ENCODE measurements at regions not wholly inside any gene's neighbourhood (a gene's known extent, or its start where the extent isn't known, plus 50 kb on each side); places are given as distances from the start of the nearest gene placed in this dataset.

DNA sequence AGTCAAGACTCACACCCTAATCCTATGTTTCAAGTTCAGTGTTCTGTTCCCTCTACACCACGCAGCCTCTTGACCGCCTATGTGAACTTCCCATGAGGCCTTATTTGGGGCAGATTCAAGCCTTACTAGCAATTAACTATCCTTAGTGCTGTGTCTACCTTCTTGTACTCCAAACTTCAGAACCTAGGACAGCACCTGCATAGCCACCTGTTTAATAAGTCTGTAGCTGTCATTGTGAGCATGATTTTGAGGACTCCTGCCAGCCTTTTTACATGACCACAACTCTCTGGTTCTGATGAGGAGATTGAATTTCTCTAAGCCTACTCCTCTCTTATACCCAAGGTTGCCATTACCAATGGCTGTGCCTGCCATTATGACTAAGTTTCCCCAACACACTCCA lies 50.8 kb upstream of the PCSK1 start:
- H2AFZ ChIP-seq (ENCODE audit: low read length): no peak overlapping the region
- no peaks in the 10 kb centered on the region for H3K9me2 ChIP-seq (ENCODE audit: low read depth, low read length)
- no peaks in the 10 kb centered on the region for H3K4me1 ChIP-seq (ENCODE audit: insufficient read depth, low read length, severe bottlenecking)
- H3K27ac ChIP-seq (ENCODE audit: low read depth, low read length, poor library complexity, severe bottlenecking): no peak overlapping the region
- no peak overlapping the region for H3K4me3 ChIP-seq (ENCODE audit: low read depth, low read length, poor library complexity, severe bottlenecking)
- no peak overlapping the region for H3K9ac ChIP-seq (ENCODE audit: low read length)
- H3K36me3 ChIP-seq (ENCODE audit: insufficient read depth, low read length): no peaks in the 10 kb centered on the region
- no peaks in the 10 kb centered on the region for H3F3A ChIP-seq (ENCODE audit: insufficient read depth, low read length)
- H3K9me3 ChIP-seq (ENCODE audit: low read length): no peaks in the 10 kb centered on the region
- H3K4me2 ChIP-seq (ENCODE audit: low read length): no peak overlapping the region
- no peaks in the 10 kb centered on the region for H3K27me3 ChIP-seq (ENCODE audit: insufficient read depth, low read length)
- no peak for TF ChIP-seq EZH2 (IDR thresholded peaks at IDR 0.05; ENCODE audit: borderline replicate concordance, low read length)
- TF ChIP-seq, protein P1, sequence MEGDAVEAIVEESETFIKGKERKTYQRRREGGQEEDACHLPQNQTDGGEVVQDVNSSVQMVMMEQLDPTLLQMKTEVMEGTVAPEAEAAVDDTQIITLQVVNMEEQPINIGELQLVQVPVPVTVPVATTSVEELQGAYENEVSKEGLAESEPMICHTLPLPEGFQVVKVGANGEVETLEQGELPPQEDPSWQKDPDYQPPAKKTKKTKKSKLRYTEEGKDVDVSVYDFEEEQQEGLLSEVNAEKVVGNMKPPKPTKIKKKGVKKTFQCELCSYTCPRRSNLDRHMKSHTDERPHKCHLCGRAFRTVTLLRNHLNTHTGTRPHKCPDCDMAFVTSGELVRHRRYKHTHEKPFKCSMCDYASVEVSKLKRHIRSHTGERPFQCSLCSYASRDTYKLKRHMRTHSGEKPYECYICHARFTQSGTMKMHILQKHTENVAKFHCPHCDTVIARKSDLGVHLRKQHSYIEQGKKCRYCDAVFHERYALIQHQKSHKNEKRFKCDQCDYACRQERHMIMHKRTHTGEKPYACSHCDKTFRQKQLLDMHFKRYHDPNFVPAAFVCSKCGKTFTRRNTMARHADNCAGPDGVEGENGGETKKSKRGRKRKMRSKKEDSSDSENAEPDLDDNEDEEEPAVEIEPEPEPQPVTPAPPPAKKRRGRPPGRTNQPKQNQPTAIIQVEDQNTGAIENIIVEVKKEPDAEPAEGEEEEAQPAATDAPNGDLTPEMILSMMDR (IDR thresholded peaks at IDR 0.05; ENCODE audit: low read length): no peak
- no peaks in the 10 kb centered on the region for H3K79me2 ChIP-seq (ENCODE audit: insufficient read depth, low read length)
- no peaks in the 10 kb centered on the region for H4K20me1 ChIP-seq (ENCODE audit: insufficient read depth, low read length)

DNA sequence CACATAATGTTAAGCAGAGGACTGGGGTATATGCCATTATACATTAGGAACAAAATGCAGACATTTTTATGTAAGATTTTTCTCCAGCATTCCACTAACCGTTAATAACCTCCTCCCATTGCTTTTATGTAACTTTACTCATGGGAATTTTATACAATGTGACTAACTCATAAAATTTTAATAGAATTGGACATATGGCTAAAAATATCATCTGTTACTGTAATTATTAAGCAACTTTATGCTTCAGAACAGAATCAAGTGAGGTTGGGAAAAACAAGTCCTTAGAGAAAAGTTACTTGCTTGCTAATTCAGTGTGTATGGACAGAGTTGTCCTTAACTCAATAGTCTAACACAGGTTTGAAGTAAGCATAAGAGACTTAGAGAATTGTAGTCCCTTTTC lies 54.8 kb upstream of the PCSK1 start:
- Histone ChIP-seq H4K20me1 (ENCODE audit: insufficient read depth, low read length) (no peaks in the 10 kb centered on the region), H3K27me3 (ENCODE audit: insufficient read depth, low read length) (no peaks in the 10 kb centered on the region), H2AFZ (ENCODE audit: low read length) (no peak overlapping the region), H3K4me2 (ENCODE audit: low read length) (no peak overlapping the region), H3K9me2 (ENCODE audit: low read depth, low read length) (no peaks in the 10 kb centered on the region), H3K4me3 (ENCODE audit: low read depth, low read length, poor library complexity, severe bottlenecking) (no peak overlapping the region), H3K27ac (ENCODE audit: low read depth, low read length, poor library complexity, severe bottlenecking) (no peak overlapping the region), H3K9ac (ENCODE audit: low read length) (no peak overlapping the region), H3K79me2 (ENCODE audit: insufficient read depth, low read length) (no peaks in the 10 kb centered on the region), H3K4me1 (ENCODE audit: insufficient read depth, low read length, severe bottlenecking) (no peaks in the 10 kb centered on the region), H3F3A (ENCODE audit: insufficient read depth, low read length) (no peaks in the 10 kb centered on the region), H3K36me3 (ENCODE audit: insufficient read depth, low read length) (no peaks in the 10 kb centered on the region), H3K9me3 (ENCODE audit: low read length) (no peaks in the 10 kb centered on the region)
- TF ChIP-seq EZH2 (IDR thresholded peaks at IDR 0.05; ENCODE audit: borderline replicate concordance, low read length): no peak
- TF ChIP-seq, protein P1 (IDR thresholded peaks at IDR 0.05; ENCODE audit: low read length): no peak

DNA sequence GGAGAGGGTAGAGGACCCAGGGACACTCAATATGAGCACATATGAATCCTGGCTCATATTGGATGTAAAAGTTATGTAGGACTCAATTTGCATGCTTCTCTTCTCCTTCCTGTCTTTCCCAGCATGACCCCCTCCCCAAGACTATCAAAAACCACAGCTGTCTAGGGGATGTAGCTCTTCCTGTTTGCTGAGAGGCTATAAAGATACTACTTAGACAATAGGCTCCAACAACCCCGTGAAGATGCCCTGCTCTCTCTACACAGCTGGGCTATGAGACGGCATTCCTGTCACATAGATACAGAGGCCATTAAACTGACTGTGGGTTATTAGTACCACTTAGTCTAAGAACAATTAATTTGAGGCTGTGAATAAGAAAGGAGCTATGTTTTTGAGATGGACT lies 56.5 kb upstream of the PCSK1 start:
- no peaks in the 10 kb centered on the region for H3K27me3 ChIP-seq (ENCODE audit: insufficient read depth, low read length)
- no peaks in the 10 kb centered on the region for H3K4me1 ChIP-seq (ENCODE audit: insufficient read depth, low read length, severe bottlenecking)
- H3F3A ChIP-seq (ENCODE audit: insufficient read depth, low read length): no peaks in the 10 kb centered on the region
- H3K9me3 ChIP-seq (ENCODE audit: low read length): no peaks in the 10 kb centered on the region
- no peaks in the 10 kb centered on the region for H3K9me2 ChIP-seq (ENCODE audit: low read depth, low read length)
- no peak overlapping the region for H3K27ac ChIP-seq (ENCODE audit: low read depth, low read length, poor library complexity, severe bottlenecking)
- H3K36me3 ChIP-seq (ENCODE audit: insufficient read depth, low read length): no peaks in the 10 kb centered on the region
- no peak overlapping the region for H3K4me2 ChIP-seq (ENCODE audit: low read length)
- no peak overlapping the region for H3K9ac ChIP-seq (ENCODE audit: low read length)
- H4K20me1 ChIP-seq (ENCODE audit: insufficient read depth, low read length): no peaks in the 10 kb centered on the region
- no peak overlapping the region for H3K4me3 ChIP-seq (ENCODE audit: low read depth, low read length, poor library complexity, severe bottlenecking)
- no peaks in the 10 kb centered on the region for H3K79me2 ChIP-seq (ENCODE audit: insufficient read depth, low read length)
- no peak overlapping the region for H2AFZ ChIP-seq (ENCODE audit: low read length)
- TF ChIP-seq, protein P1 (IDR thresholded peaks at IDR 0.05; ENCODE audit: low read length): no peak

Data from OCI-LY1 (cell line).